A549 (cell line): ENCODE measurements at regions not wholly inside any gene's neighbourhood (a gene's known extent, or its start where the extent isn't known, plus 50 kb on each side); places are given as distances from the start of the nearest gene placed in this dataset.

Source experiments
- ATAC-seq, 2 experiments: fragments of 200-7000 bp in 1 of 2; fragments of >200 bp in 1 of 2; cut with Nextera tagmentation in 1 of 2; cut with Tn5 transposase in 1 of 2; 3 replicates each; pipeline versions ENCODE4 v1.8.0 to v1.9.1; 2018 to 2020; ENCODE audit warnings: mild to moderate bottlenecking in 1 of 2, moderate library complexity in 1 of 2
- CTCF ChIA-PET: fragments of 300-600 bp; sonication (Branson Sonifier 250); formaldehyde crosslinking; extraction: SDS; loops from one replicate; lab custom pipeline; 2021; ENCODE audit warnings: antibody characterized with exemption, inconsistent platforms; lab: Yijun Ruan, JAX
- POLR2A ChIA-PET: fragments of 350-600 bp; formaldehyde crosslinking; extraction: SDS; loops from one replicate; lab custom pipeline; 2021; ENCODE audit warnings: antibody characterized with exemption, inconsistent platforms; lab: Yijun Ruan, JAX
- DNase-seq, 2 experiments: peaks; one replicate each; pipeline versions ENCODE4 v3.0.0 to v3.0.0-alpha.2; 2011 to 2016; ENCODE audit warnings: low read depth in 1 of 2, low spot score in 1 of 2
- FAIRE-seq: peaks from 2 replicates; lab custom pipeline; 2011; peaks lifted over from hg19 to GRCh38; lab: Jason Lieb, UNC
- H3K27ac ChIP-seq, 2 experiments: fragments of >200 bp; sonication (Bioruptor Twin); formaldehyde crosslinking; 3 replicates each; pipeline ENCODE4 v1.5.1; 2016 to 2017
- H3K4me1 ChIP-seq: fragments of >200 bp; sonication (Bioruptor Twin); formaldehyde crosslinking; 3 replicates; pipeline ENCODE4 v1.6.1; 2016
- H3K4me2 ChIP-seq: fragments of >200 bp; sonication (Bioruptor Twin); formaldehyde crosslinking; 3 replicates; pipeline ENCODE4 v1.6.1; 2016
- H3K4me3 ChIP-seq: fragments of >200 bp; sonication (Bioruptor Twin); formaldehyde crosslinking; 3 replicates; pipeline ENCODE4 v1.5.1; 2016
- H3K9me3 ChIP-seq: fragments of >200 bp; sonication (Bioruptor Twin); formaldehyde crosslinking; 3 replicates; pipeline ENCODE4 v1.6.1; 2016
- BHLHE40 ChIP-seq: IDR thresholded peaks from 2 replicates; pipeline ENCODE4 v1.6.1; 2012; ENCODE audit warnings: low read depth, low read length, inconsistent platforms
- CBX8 ChIP-seq: fragments of 200-600 bp; sonication (generic); IDR thresholded peaks from 2 replicates; pipeline ENCODE4 v1.6.1; 2016
- CEBPB ChIP-seq, 2 experiments: fragments of >200 bp in 1 of 2; sonication (Bioruptor Twin) in 1 of 2; formaldehyde crosslinking in 1 of 2; IDR thresholded peaks; 2 replicates each; pipeline ENCODE4 v1.6.1; 2012 to 2016
- CHD2 ChIP-seq: fragments of 150-350 bp; IDR thresholded peaks from 2 replicates; pipeline ENCODE4 v1.6.1; 2014; ENCODE audit warnings: low read length; ENCODE audit not compliant: partially characterized antibody
- CHD4 ChIP-seq: fragments of 200-600 bp; sonication (generic); IDR thresholded peaks from 2 replicates; pipeline ENCODE4 v1.6.1; 2016; ENCODE audit warnings: antibody characterized with exemption, mild to moderate bottlenecking, borderline replicate concordance
- ESRRA ChIP-seq: fragments of 150-350 bp; IDR thresholded peaks from 2 replicates; pipeline ENCODE4 v1.6.1; 2014; ENCODE audit warnings: mild to moderate bottlenecking, low read length, borderline replicate concordance
- FOSB ChIP-seq: fragments of 250-450 bp; sonication (Bioruptor Pico); IDR thresholded peaks from 2 replicates; pipeline ENCODE4 v1.5.0; 2020; ENCODE audit warnings: mild to moderate bottlenecking, moderate library complexity
- FOSL2 ChIP-seq, 2 experiments: fragments of 450-650 bp in 1 of 2; fragments of >200 bp in 1 of 2; sonication (Bioruptor Twin) in 1 of 2; formaldehyde crosslinking; IDR thresholded peaks; 2 replicates each; pipeline versions ENCODE4 v1.5.0 to v1.6.1; 2016 to 2020; ENCODE audit warnings: mild to moderate bottlenecking in 1 of 2, moderate library complexity in 1 of 2
- HOXB5 ChIP-seq: fragments of 250-450 bp; sonication (Bioruptor Pico); IDR thresholded peaks from 2 replicates; pipeline ENCODE4 v1.5.0; 2020; ENCODE audit warnings: mild to moderate bottlenecking, moderate library complexity
- JUN ChIP-seq, 2 experiments: fragments of >200 bp; sonication (Bioruptor Twin); formaldehyde crosslinking; IDR thresholded peaks; 2 replicates in 1 of 2; 3 replicates in 1 of 2; pipeline ENCODE4 v1.6.1; 2016 to 2017
- JUNB ChIP-seq: fragments of >200 bp; sonication (Bioruptor Twin); formaldehyde crosslinking; IDR thresholded peaks from 2 replicates; pipeline ENCODE4 v1.6.1; 2016
- KDM1A ChIP-seq: fragments of 200-600 bp; sonication (generic); IDR thresholded peaks from 2 replicates; pipeline ENCODE4 v1.6.1; 2016; ENCODE audit warnings: low read depth, mild to moderate bottlenecking
- NPAS2 ChIP-seq: fragments of 250-450 bp; sonication (Bioruptor Pico); IDR thresholded peaks from 2 replicates; pipeline ENCODE4 v1.8.0; 2022; ENCODE audit warnings: mild to moderate bottlenecking, moderate library complexity, borderline replicate concordance
- NR3C1 ChIP-seq: fragments of >200 bp; sonication (Bioruptor Twin); formaldehyde crosslinking; IDR thresholded peaks from 3 replicates; pipeline ENCODE4 v1.6.1; 2017
- PHF8 ChIP-seq: fragments of 200-600 bp; sonication (generic); IDR thresholded peaks from 2 replicates; pipeline ENCODE4 v1.6.1; 2016; ENCODE audit warnings: low read depth, mild to moderate bottlenecking, antibody characterized with exemption, moderate library complexity, borderline replicate concordance
- POLR2AphosphoS2 ChIP-seq: conservative IDR thresholded peaks from 2 replicates; pipeline ENCODE4 v1.6.1; 2012; ENCODE audit warnings: low read length, improper control_type of control experiment, inconsistent platforms
- RCOR1 ChIP-seq: fragments of 150-350 bp; IDR thresholded peaks from 2 replicates; pipeline ENCODE4 v1.6.1; 2014; ENCODE audit warnings: antibody characterized with exemption, low read length, low read depth
- RFX5 ChIP-seq: fragments of 450-650 bp; IDR thresholded peaks from 2 replicates; pipeline ENCODE4 v1.7.1; 2014; ENCODE audit warnings: antibody characterized with exemption, mild to moderate bottlenecking, moderate library complexity
- SREBF2 ChIP-seq: fragments of 450-650 bp; IDR thresholded peaks from 2 replicates; pipeline ENCODE4 v1.6.1; 2014; ENCODE audit warnings: mild to moderate bottlenecking, moderate library complexity
- TP53 ChIP-seq: fragments of 250-450 bp; sonication (Bioruptor Pico); IDR thresholded peaks from 2 replicates; pipeline ENCODE4 v1.5.0; 2021; ENCODE audit warnings: mild to moderate bottlenecking, moderate library complexity
- ZC3H11A ChIP-seq: fragments of 450-650 bp; IDR thresholded peaks from 2 replicates; pipeline ENCODE4 v1.6.1; 2014; ENCODE audit warnings: antibody characterized with exemption, mild to moderate bottlenecking
- ZFP36 ChIP-seq: fragments of 450-650 bp; IDR thresholded peaks from 2 replicates; pipeline ENCODE4 v1.6.1; 2014; ENCODE audit warnings: borderline replicate concordance; ENCODE audit not compliant: partially characterized antibody
- ZSCAN20 ChIP-seq: fragments of 250-450 bp; sonication (Bioruptor Pico); IDR thresholded peaks from 2 replicates; pipeline ENCODE4 v1.8.0; 2022; ENCODE audit warnings: mild to moderate bottlenecking, moderate library complexity
- WGBS: methylation state at CpG from one replicate; pipeline ENCODE4 v1.1.6; 2017; ENCODE audit errors: missing lambda C conversion rate; 5-methylcytosine and 5-hydroxymethylcytosine counted together
- TF ChIP-seq, protein P1 (sequence below): fragments of >200 bp; sonication (Bioruptor Twin); formaldehyde crosslinking; IDR thresholded peaks from 3 replicates; pipeline ENCODE4 v1.6.1; 2016
- TF ChIP-seq, protein P2 (sequence below): fragments of >200 bp; sonication (Bioruptor Twin); formaldehyde crosslinking; IDR thresholded peaks from 2 replicates; pipeline ENCODE4 v1.6.1; 2016
- TF ChIP-seq, protein P3 (sequence below): fragments of 150-350 bp; IDR thresholded peaks from 2 replicates; pipeline ENCODE4 v1.6.1; 2014; ENCODE audit warnings: low read depth, mild to moderate bottlenecking, low read length
- TF ChIP-seq, protein P4 (sequence below): fragments of >200 bp; sonication (Bioruptor Twin); formaldehyde crosslinking; IDR thresholded peaks from 3 replicates; pipeline ENCODE4 v1.5.1; 2016
- TF ChIP-seq, protein P5 (sequence below): fragments of 450-650 bp; IDR thresholded peaks from 2 replicates; pipeline ENCODE4 v1.6.1; 2014; ENCODE audit warnings: antibody characterized with exemption
- TF ChIP-seq, protein P6 (sequence below): IDR thresholded peaks from 2 replicates; pipeline ENCODE4 v1.6.1; 2012; ENCODE audit warnings: low read depth, borderline replicate concordance
- TF ChIP-seq, protein P7 (sequence below): fragments of 250-450 bp; sonication (Bioruptor Pico); IDR thresholded peaks from 2 replicates; pipeline ENCODE4 v1.5.0; 2020; ENCODE audit warnings: low read depth, mild to moderate bottlenecking, moderate library complexity

DNA sequence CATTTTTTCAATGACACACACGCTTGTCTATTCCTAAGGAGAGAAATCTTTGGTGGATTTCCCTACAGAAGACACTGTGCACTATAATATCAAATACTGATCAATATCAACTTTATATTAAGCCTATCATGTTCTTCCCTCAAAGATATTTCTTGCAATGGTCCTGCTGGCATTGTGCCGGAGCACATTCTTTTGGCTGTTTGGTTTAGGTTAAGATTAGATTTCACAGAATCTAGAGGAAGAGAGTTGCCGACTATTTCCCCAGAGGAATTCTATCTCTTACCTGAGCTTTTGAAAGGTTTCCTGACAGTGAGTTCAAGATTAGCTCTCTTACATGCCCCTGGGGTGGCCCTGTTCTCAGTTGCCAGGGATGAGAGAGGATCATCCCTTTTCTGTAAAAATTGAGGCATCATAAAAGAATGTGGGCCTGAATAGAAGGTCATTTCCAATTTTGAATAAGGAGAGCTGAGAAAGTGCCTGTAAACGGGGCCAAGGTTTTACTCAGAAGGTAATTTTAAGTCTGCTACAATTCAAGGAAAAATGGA, 180.6 kb upstream of the ARHGAP20 start:
- no peak for TF ChIP-seq NR3C1
- TF ChIP-seq CHD2, result no peak
- no peak for TF ChIP-seq RFX5
- TF ChIP-seq HOXB5, result no peak
- no peaks in the 10 kb centered on the region for H3K9me3 ChIP-seq
- ATAC-seq (no peak), FAIRE-seq (no peak), DNase-seq (no peak)
- WGBS, result 15% methylated on average over 4 of the region's 4 CpGs
- H3K4me3 ChIP-seq, result no peak overlapping the region
- CTCF ChIA-PET, result no interaction called here
- POLR2A ChIA-PET, result no interaction called here
- H3K4me1 ChIP-seq, result no peaks in the 10 kb centered on the region
- H3K27ac ChIP-seq, result no peak overlapping the region
- H3K4me2 ChIP-seq, result no peak overlapping the region

DNA sequence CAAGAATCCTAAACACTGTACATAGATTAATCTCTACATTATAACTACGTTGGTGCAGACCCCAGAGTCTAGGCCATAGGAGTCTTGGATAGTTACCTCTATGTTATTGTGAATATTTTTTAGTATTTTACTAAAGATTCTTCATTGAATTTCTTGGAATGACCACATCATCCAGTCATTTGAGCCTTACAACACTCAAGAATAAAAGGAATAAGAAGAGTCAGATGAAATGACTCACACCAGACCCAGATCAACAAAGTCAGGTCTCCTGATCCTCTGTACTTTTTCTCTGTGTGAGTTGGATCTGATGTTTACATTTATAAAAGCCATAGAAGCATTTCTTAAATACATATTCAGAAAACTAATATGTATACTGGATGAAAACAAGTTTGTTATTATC, 179.2 kb upstream of the ARHGAP20 start:
- ATAC-seq (no peak), FAIRE-seq (no peak), DNase-seq (no peak)
- Histone ChIP-seq H3K27ac (no peak overlapping the region), H3K4me3 (no peak overlapping the region), H3K9me3 (no peaks in the 10 kb centered on the region), H3K4me1 (no peaks in the 10 kb centered on the region), H3K4me2 (no peak overlapping the region)
- 0% methylated on average over 1 of the region's 1 CpG for WGBS
- ChIA-PET POLR2A (no interaction called here), CTCF (no interaction called here)
- TF ChIP-seq BHLHE40 (no peak), SREBF2 (no peak), POLR2AphosphoS2 (no peak), PHF8 (no peak), JUNB (no peak), CBX8 (no peak), FOSB (no peak), JUN (IDR thresholded peaks at IDR 0.05) (no peak), ZFP36 (no peak), NR3C1 (no peak), ZC3H11A (no peak), ESRRA (no peak), NPAS2 (no peak), FOSL2 (IDR thresholded peaks at IDR 0.05) (no peak), FOSL2 (CRISPR knock-in tag; IDR thresholded peaks at IDR 0.05) (no peak), ZSCAN20 (no peak)
- TF ChIP-seq, protein P1, sequence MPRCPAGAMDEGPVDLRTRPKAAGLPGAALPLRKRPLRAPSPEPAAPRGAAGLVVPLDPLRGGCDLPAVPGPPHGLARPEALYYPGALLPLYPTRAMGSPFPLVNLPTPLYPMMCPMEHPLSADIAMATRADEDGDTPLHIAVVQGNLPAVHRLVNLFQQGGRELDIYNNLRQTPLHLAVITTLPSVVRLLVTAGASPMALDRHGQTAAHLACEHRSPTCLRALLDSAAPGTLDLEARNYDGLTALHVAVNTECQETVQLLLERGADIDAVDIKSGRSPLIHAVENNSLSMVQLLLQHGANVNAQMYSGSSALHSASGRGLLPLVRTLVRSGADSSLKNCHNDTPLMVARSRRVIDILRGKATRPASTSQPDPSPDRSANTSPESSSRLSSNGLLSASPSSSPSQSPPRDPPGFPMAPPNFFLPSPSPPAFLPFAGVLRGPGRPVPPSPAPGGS, result no peak
- TF ChIP-seq, protein P2, sequence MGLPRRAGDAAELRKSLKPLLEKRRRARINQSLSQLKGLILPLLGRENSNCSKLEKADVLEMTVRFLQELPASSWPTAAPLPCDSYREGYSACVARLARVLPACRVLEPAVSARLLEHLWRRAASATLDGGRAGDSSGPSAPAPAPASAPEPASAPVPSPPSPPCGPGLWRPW, result no peak
- TF ChIP-seq, protein P3, sequence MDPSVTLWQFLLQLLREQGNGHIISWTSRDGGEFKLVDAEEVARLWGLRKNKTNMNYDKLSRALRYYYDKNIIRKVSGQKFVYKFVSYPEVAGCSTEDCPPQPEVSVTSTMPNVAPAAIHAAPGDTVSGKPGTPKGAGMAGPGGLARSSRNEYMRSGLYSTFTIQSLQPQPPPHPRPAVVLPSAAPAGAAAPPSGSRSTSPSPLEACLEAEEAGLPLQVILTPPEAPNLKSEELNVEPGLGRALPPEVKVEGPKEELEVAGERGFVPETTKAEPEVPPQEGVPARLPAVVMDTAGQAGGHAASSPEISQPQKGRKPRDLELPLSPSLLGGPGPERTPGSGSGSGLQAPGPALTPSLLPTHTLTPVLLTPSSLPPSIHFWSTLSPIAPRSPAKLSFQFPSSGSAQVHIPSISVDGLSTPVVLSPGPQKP, result no peak
- TF ChIP-seq, protein P4, sequence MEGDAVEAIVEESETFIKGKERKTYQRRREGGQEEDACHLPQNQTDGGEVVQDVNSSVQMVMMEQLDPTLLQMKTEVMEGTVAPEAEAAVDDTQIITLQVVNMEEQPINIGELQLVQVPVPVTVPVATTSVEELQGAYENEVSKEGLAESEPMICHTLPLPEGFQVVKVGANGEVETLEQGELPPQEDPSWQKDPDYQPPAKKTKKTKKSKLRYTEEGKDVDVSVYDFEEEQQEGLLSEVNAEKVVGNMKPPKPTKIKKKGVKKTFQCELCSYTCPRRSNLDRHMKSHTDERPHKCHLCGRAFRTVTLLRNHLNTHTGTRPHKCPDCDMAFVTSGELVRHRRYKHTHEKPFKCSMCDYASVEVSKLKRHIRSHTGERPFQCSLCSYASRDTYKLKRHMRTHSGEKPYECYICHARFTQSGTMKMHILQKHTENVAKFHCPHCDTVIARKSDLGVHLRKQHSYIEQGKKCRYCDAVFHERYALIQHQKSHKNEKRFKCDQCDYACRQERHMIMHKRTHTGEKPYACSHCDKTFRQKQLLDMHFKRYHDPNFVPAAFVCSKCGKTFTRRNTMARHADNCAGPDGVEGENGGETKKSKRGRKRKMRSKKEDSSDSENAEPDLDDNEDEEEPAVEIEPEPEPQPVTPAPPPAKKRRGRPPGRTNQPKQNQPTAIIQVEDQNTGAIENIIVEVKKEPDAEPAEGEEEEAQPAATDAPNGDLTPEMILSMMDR, result no peak

DNA sequence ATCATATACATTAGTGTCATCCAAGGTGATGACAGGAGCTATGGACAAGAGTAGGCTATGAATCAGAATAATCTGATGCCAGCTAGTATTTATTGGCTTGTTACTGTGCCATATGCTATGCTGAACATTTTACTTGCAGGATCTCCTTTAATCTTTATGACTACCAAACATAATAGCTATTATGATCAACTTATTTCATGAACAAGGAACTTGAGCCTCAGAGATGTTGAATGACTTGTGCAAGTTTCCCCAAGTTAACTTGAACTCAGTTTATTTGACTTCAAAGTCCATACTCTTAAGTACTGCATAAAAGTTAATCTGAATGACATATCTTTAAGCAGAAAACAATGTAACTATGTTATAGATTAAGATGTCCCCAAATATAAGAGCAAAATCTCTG, 178.8 kb upstream of the ARHGAP20 start:
- Histone ChIP-seq H3K4me1 (no peaks in the 10 kb centered on the region), H3K27ac (no peak overlapping the region), H3K9me3 (no peaks in the 10 kb centered on the region), H3K4me2 (no peak overlapping the region)
- ChIA-PET CTCF (no interaction called here), POLR2A (no interaction called here)
- DNase-seq, result no peak
- ATAC-seq, result no peak
- FAIRE-seq, result no peak
- TF ChIP-seq HOXB5, result no peak
- TF ChIP-seq TP53, result no peak
- TF ChIP-seq CHD2, result no peak
- TF ChIP-seq, protein P5, sequence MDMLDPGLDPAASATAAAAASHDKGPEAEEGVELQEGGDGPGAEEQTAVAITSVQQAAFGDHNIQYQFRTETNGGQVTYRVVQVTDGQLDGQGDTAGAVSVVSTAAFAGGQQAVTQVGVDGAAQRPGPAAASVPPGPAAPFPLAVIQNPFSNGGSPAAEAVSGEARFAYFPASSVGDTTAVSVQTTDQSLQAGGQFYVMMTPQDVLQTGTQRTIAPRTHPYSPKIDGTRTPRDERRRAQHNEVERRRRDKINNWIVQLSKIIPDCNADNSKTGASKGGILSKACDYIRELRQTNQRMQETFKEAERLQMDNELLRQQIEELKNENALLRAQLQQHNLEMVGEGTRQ, result no peak
- TF ChIP-seq, protein P6, sequence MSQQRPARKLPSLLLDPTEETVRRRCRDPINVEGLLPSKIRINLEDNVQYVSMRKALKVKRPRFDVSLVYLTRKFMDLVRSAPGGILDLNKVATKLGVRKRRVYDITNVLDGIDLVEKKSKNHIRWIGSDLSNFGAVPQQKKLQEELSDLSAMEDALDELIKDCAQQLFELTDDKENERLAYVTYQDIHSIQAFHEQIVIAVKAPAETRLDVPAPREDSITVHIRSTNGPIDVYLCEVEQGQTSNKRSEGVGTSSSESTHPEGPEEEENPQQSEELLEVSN, result no peak
- no peak for TF ChIP-seq CHD4
- no peak for TF ChIP-seq CBX8
- TF ChIP-seq ESRRA, result no peak
- no peak for TF ChIP-seq KDM1A
- no peak for TF ChIP-seq CEBPB (IDR thresholded peaks at IDR 0.05)
- TF ChIP-seq, protein P7, sequence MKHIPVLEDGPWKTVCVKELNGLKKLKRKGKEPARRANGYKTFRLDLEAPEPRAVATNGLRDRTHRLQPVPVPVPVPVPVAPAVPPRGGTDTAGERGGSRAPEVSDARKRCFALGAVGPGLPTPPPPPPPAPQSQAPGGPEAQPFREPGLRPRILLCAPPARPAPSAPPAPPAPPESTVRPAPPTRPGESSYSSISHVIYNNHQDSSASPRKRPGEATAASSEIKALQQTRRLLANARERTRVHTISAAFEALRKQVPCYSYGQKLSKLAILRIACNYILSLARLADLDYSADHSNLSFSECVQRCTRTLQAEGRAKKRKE (CRISPR knock-in tag), result no peak
- TF ChIP-seq RCOR1, result no peak
- TF ChIP-seq, all 56 proteins: peak for 0
- no peak overlapping the region for H3K4me3 ChIP-seq
